ENCODE measurements at regions not wholly inside any gene's neighbourhood (a gene's known extent, or its start where the extent isn't known, plus 50 kb on each side); places are given as distances from the start of the nearest gene placed in this dataset.

- no peak for FAIRE-seq
These were observed 98.3 kb upstream of the DIO3 start for GRCh38 chr14:101462726-101463565.

More at GRCh38 chr14:101462726-101463565, 98.3 kb upstream of the DIO3 start:
- Histone ChIP-seq H3K9me3 (replicated peaks; ENCODE audit: control insufficient read depth, insufficient read depth, low read length) (no peaks in the 10 kb centered on the region), H4K20me1 (replicated peaks; ENCODE audit: control insufficient read depth, extremely low read depth, insufficient read depth, low read length) (no peaks in the 10 kb centered on the region), H3K27me3 (ENCODE audit: control insufficient read depth in 2 of 2, insufficient read depth in 2 of 2, low read length in 2 of 2) (peaks cover 13 to 25% of the 10 kb centered on the region in 2 experiments), H3K4me1 (ENCODE audit: control insufficient read depth, extremely low read depth, insufficient read depth, low read length) (no peaks in the 10 kb centered on the region), H3K9me1 (replicated peaks; ENCODE audit: control insufficient read depth, extremely low read depth, insufficient read depth, low read length) (no peaks in the 10 kb centered on the region), H3K79me2 (ENCODE audit: control insufficient read depth, insufficient read depth, low read length) (no peaks in the 10 kb centered on the region), H3K36me3 (ENCODE audit: control insufficient read depth in 2 of 2, extremely low read depth in 1 of 2, insufficient read depth in 2 of 2, low read length in 2 of 2) (no peaks in the 10 kb centered on the region), H2AFZ (ENCODE audit: low read depth, low read length) (no peak overlapping the region), H3K4me3 (replicated peaks in 1 of 3; ENCODE audit: insufficient read depth in 1 of 3, low read depth in 1 of 3, low read length in 3 of 3) (no peak overlapping the region), H3K9ac (replicated peaks; ENCODE audit: extremely low read depth, insufficient read depth, low read length) (no peak overlapping the region), H3K27ac (ENCODE audit: insufficient read depth, low read depth, low read length) (no peak overlapping the region), H3K4me2 (ENCODE audit: insufficient read depth, low read length) (no peak overlapping the region)
- intact Hi-C loops (cut with micrococcal nuclease), result no loop called here
- dilution Hi-C loops (cut with MboI; ENCODE audit: extremely low pct_ligation_motif_present, low sequenced_read_pairs), result no loop called here
- no peak for DNase-seq (ENCODE audit: low read depth, low spot score)
- no peak for TF ChIP-seq JUN (IDR thresholded peaks at IDR 0.05; ENCODE audit: borderline replicate concordance, insufficient read depth, insufficient read length, low read depth)
- TF ChIP-seq POLR2A (IDR thresholded peaks at IDR 0.05; ENCODE audit: low read depth, low read length), result no peak
- no peak for TF ChIP-seq MAX (IDR thresholded peaks at IDR 0.05; ENCODE audit: insufficient read depth, insufficient read length)
- no peak for TF ChIP-seq GATA2 (IDR thresholded peaks at IDR 0.05; ENCODE audit: insufficient read depth, insufficient read length, low read depth, low read length)
- TF ChIP-seq POLR2AphosphoS5 (IDR thresholded peaks at IDR 0.05; ENCODE audit: insufficient read depth, low read depth, low read length), result no peak
- no peak for TF ChIP-seq EZH2 (IDR thresholded peaks at IDR 0.05; ENCODE audit: borderline replicate concordance, low read depth, low read length, severe bottlenecking)
- no peak for TF ChIP-seq FOS (IDR thresholded peaks at IDR 0.05; ENCODE audit: borderline replicate concordance, insufficient read depth, low read length)
- no peak for TF ChIP-seq CTCF (IDR thresholded peaks at IDR 0.05; ENCODE audit: extremely low read depth in 1 of 2, insufficient read depth in 1 of 2, low read depth in 1 of 2, low read length in 2 of 2)
- TF ChIP-seq MYC (IDR thresholded peaks at IDR 0.05; ENCODE audit: low read depth, low read length), result no peak
- ChIA-PET CTCF (no interaction called here), POLR2A (no interaction called here)
- BruUV-seq (replicated peaks), result no TSS peak

Measured in endothelial cell of umbilical vein (primary cell).